GM18519 (cell line): ENCODE measurements at regions not wholly inside any gene's neighbourhood (a gene's known extent, or its start where the extent isn't known, plus 50 kb on each side); places are given as distances from the start of the nearest gene placed in this dataset.
"Not testable (repeated sequence)": the region's sequence is repeated elsewhere in the genome, so short reads cannot be mapped to it uniquely, and the experiment has no call there.

Experiments
- ATAC-seq: cut with Tn5 transposase; IDR thresholded peaks from one replicate; pipeline ENCODE4 v1.9.1; 2021; ENCODE audit warnings: mild to moderate bottlenecking, moderate library complexity; ENCODE audit not compliant: unreplicated experiment, low FRiP score

- ATAC-seq, result no peak
Observed at GRCh38 chr2:595831-596592, 81.2 kb downstream of the TMEM18 start.

- ATAC-seq, result no peak
Observed at GRCh38 chr2:595141-595815, 81.9 kb downstream of the TMEM18 start.

- ATAC-seq, result no peak
Observed at GRCh38 chr2:594297-594949, 82.8 kb downstream of the TMEM18 start.

- no peak for ATAC-seq
Observed at GRCh38 chr2:593356-594026, 83.7 kb downstream of the TMEM18 start.

GRCh38 chr2:592737-593136, 84.5 kb downstream of the TMEM18 start:
- no peak for ATAC-seq

GRCh38 chr2:590214-591175, 86.7 kb downstream of the TMEM18 start:
- ATAC-seq, result no peak

GRCh38 chr2:589281-590130, 87.7 kb downstream of the TMEM18 start:
- no peak for ATAC-seq

GRCh38 chr2:588074-588645, 89.0 kb downstream of the TMEM18 start:
- ATAC-seq, result no peak

- no peak for ATAC-seq
Observed at GRCh38 chr2:587087-587960, 89.9 kb downstream of the TMEM18 start.

- no peak for ATAC-seq
Observed at GRCh38 chr2:586641-587076, 90.5 kb downstream of the TMEM18 start.

GRCh38 chr2:584863-585823, 92.1 kb downstream of the TMEM18 start:
- peak; percentile 98 for ATAC-seq

- no peak for ATAC-seq
Observed at GRCh38 chr2:583666-584065, 93.5 kb downstream of the TMEM18 start.

- ATAC-seq, result no peak
Observed at GRCh38 chr2:582792-583528, 94.2 kb downstream of the TMEM18 start.

GRCh38 chr2:582289-582688, 94.9 kb downstream of the TMEM18 start:
- ATAC-seq, result not testable (repeated sequence)

GRCh38 chr2:579961-580360, 97.2 kb downstream of the TMEM18 start:
- no peak for ATAC-seq

GRCh38 chr2:579351-579886, 97.8 kb downstream of the TMEM18 start:
- ATAC-seq, result no peak
